Renal pelvis (tissue), 1 donor: ENCODE measurements at regions not wholly inside any gene's neighbourhood (a gene's known extent, or its start where the extent isn't known, plus 50 kb on each side); places are given as distances from the start of the nearest gene placed in this dataset.
A peak's percentile ranks its signal among the peaks of the same experiment; 100 is the strongest.

Experiments used
- DNase-seq: peaks from one replicate; pipeline ENCODE4 v3.0.0-alpha.2; 2013

DNA sequence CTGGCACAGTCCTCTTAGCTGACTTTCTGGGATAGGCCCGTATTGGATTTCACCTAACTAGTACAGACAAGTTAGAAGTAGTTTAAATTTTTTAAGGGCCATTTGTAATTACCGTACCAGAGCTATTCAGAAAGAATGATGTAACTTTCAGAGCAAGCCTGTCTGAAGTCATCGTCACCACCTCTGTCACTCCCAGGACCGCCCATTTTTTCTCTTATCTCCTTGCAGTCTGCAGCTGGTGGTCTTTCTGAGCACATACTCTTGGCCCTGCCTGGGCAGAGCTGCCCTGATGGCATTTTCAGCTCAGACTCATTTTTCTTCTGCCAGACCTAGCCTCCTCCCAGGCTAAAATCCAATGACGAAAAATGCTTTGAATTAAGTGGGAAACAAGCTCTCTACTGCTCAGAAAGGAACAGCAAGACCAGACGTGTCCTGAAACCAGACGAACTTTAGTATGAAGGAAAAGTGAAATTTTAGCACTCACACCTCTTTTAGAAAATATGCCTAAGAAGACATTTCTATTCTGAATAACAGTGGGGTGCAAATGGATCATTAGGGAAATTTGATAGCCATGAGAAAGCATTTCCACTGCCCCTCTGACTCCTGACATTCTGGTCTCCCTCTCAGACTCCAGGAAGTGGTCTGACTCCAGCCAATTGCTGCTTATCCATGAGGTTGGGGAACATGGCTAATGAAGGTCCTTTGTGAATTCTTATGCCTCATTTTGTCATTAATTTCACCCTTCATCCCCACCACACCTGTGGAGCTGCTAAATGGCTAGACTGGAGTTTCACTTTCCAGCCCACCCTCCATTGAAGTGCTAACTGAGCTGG, 162.4 kb upstream of the GYPA start:
- DNase-seq: no peak

DNA sequence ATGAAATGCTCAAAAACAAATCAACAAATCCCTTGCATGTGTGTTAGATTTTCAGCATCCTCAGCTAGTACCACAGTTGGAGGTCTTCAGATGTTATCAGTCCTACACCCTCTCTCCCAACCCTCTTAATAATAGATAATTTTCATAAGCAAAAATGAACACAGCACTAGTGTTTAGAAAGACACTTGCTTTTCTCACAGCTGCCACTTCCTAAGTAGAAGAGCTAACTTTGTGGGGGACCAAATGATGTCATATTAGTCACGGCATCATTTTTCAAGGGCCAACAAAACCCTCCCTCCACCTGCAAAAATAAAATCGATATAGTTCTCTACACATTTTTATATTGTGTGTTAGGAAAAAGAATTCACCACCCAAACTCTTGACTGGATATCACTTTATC, 163.5 kb upstream of the GYPA start:
- DNase-seq: no peak

DNA sequence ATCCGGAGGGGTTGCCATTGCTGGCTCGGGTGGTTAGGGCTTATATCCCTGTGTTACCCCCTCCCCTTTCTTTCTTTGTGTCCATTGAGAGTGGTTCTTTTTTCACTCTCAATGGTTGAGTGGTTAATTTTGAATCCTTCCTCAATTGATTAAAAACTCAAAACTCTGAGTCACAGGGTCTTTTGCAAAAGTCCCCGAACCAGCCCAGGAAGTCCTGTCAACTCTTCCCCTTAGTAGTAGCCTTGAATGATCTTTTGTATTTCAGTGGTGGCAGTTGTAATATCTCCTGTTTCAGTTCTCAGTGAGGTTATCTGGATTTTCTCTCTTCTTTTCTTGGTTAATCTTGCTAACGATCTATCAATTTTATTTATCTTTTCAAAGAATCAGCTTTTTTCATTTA, 170.0 kb upstream of the GYPA start:
- no peak for DNase-seq

DNA sequence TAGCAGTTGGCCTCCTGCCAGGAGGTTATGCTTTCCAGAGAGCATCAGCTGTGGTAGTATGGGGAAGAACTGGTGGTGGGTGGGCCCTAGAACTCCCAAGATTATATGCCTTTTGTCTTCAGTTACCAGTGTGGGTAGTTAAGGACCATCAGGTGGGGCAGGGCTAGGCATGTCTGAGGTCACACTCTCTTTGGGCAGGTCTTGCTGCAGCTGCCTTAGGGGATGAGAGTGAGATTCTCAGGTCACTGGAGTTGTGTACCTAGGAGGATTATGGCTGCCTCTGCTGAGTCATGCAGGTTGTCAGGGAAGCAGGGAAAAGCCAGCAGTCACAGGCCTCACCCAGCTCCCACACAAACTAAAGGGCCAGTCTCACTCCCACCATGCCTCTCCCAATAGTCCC, 172.9 kb upstream of the GYPA start:
- DNase-seq: no peak

DNA sequence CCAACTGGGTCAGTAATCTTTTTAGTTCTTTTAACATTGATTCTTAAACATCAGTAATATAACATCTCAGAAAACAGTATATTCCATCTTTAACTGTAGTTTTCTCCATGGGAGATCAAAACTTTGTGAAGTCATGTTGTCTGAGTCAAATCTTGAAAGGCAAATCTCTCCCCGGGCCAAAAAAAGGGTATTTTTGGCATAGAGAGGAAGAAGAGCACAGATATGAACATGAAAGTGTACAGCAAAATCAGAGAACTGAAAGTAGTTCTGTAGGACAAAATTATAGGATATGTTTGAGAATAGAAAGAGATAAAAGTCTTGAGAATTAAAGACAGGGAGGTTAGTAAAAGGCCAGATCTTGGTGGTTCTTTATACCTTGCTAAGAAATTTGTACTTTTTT, 176.4 kb upstream of the GYPA start:
- no peak for DNase-seq

DNA sequence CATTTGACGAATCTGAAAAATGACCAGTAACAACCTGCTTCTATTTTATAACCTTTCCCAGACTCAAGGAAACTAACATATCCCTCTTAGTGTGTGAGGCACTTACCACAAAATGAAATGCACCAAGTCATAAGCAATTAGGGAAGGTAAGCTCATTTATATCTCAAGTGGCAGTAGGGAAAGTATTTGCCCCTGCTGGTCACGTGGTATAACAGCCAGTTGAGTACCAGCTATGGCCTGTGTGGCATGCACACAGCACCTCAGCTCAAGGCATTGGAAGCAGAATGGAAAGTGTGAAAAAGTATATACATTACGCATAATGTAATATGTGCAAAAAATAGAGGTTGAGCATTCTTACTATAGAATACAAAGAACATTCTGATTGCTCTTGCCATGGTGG, 178.3 kb upstream of the GYPA start:
- DNase-seq: no peak

DNA sequence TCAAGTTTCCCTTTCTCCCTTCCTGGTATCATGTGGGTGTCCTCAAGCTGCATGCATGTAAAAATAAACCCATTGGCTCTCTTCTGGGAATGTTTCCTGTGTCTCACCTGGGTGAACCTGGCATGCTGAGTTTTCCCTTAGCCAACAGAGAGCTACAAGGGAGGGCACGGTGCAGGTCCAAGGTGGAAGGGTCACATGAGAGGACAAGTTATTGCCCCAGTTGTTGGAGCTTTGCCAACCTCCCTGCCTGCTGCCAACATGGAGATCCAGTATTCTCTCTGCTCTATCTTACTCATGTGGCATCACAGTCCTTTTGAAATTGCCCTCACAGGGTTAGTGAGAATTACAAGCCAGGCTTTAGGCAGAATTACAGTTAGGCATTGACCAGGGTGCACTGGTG, 196.1 kb upstream of the GYPA start:
- DNase-seq: no peak

DNA sequence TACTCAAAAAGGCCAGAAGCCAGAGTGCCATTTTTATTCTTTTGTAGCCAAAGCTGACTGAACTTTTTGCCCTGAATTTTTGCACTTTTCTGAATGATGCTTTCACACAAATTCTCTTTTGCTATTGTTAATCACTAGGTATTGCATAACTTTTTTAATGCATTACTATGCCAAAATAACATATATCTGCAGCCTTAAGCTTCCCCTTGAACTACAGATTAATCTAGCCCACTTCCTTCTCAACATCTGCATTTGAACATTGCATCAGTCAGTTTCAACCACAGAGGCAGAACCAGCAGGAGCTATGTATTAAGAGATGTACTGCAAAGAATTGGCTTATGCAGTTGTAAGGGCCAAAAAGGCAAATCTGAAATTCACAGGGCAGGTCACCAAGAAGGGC, 197.6 kb upstream of the GYPA start:
- no peak for DNase-seq

DNA sequence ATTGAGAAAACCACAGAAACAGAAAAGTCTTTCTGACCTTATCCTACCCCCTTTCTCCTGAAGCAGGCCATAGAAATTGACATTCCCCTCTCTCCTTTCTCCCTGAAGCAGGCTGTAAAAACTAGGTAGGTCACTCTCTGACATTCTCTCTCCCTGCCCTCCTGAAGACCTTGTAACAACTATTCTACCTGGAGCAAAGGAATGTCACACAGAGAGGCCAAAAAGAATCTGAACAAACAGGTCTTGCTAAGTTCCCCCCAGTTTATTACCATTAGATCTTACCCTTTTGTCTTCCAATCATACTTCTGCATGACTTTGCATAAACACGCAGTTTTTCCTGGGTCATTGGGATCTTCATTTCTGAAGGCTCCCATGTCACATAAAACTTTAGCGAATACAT, 198.3 kb upstream of the GYPA start:
- DNase-seq: peak; percentile 14

DNA sequence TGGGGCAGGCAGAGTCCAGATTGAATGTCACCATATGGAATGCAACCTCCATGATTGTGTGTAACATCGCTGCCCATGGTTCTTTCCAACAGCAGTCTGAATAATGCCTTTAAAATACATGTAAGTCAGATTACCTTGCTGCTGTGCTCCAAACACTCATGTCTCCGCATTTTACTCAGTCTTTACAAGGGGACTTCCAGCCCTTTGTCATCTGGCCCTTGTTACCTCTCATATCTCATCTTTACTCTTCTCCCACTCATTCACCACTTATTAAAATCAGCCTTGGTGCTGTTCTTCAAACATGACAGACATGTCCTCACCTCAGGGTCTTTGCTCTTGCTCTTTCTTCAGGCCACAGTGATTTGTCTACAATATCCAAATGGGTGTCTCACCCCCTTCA, 200.4 kb upstream of the GYPA start:
- DNase-seq: no peak

DNA sequence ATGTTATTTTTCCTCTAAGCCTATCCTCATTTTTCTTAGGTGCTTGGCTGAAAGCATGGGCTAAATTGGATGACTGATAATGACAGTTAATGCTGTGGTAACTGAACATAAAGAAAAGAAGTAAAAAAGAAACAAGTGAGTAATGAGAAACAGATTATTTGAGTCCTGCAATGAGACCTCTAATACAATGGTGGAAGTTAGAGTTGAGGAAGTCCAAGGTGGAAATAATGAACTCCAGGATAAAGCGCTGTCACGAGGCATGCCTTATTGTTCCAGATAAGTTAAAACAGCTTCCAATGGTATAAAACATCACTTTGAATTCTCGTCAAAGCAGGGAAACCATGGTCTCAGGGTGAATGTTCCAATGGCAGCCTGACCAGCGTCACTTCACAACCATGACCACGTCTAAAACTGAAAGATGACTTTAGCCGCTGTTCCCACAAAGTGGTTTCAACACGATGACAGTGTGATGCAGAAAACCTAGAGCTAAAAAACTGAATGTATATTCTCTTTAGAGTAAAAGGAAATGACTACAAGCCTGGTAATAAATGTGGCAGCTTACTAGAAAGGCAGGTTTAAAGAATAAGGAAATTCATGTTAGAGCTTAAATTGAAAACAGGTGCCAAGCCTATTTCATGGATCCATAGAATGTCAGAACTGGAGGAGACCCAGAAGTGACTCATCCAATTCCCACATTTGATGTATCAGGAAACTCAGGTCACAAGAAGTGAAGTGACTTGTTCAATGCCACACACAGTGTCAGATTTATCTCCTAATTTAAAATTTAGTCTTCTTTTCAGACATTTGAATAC, 202.6 kb upstream of the GYPA start:
- DNase-seq: no peak

DNA sequence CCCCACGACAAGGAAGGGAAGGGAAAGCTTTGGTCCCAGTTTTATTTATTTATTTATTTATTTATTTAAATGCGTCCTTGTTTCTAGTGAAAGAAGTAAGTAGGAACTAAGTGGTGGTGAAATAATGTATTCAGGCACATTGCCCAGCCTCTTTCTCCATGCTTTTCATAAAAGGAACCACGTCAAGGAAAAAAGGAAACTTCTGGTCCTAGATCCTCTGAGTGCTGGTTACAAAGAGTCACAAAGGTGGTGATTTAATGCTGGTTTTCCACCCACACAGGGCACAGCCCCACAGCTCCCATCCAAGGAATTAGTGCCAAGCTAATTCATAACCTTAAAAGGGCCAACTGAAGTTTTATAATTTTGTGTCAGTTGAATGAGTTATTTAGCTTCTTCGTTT, 206.6 kb upstream of the GYPA start:
- no peak for DNase-seq

DNA sequence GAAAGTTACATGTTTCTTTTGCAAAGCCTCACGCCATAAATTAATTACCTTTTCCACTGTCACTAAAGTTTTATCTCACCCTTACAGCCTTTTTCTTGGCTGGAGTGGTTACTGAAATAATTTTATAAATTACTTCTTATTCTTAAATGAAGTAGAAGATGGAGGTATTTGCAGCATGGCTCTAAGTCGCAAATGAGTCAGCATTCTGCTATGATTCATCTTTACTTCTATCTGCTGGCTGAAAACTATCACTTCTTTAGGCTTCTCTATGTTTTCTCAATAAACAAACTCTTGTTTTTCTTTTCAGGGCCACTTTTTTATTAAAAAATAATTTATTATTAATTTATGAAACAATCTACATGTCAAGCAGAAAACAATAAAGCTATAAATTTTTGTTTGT, 210.2 kb upstream of the GYPA start:
- no peak for DNase-seq

DNA sequence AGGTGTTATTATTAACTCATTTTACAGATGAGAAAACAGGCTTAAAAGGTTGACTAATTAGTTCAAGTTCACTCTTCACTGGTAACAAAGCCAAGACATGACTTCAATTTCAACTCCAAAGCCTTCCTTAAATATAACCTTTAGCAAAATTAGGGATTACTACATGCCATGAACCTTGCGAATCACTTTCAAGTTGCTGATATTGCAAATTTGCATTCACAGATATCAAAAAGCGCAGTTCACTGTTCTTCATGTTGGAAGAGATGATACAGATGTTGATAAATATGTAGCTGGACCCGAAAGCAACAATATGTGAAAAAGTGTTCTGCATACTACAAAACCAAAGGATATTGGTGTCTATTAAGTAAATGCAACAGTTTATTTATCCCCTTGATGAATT, 210.8 kb upstream of the GYPA start:
- DNase-seq: no peak

DNA sequence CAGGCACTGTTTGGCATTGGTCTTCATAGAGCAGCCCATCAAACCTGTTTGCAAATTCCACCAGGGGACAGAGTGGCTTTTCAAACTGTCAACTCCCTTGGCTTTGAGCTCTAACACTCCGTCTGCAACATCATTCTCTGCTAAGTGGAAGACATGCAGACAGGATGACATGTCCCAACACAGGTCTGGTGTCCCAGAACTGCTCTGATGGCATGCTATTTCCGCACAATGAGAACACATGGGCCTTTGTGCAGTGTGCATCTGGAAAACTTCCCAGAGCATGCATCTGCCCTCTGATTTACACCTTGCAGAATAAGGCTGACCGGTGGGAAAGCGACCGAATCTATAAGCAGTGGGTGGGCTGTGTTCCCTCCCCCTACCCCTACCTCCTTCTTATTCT, 212.8 kb upstream of the GYPA start:
- no peak for DNase-seq

DNA sequence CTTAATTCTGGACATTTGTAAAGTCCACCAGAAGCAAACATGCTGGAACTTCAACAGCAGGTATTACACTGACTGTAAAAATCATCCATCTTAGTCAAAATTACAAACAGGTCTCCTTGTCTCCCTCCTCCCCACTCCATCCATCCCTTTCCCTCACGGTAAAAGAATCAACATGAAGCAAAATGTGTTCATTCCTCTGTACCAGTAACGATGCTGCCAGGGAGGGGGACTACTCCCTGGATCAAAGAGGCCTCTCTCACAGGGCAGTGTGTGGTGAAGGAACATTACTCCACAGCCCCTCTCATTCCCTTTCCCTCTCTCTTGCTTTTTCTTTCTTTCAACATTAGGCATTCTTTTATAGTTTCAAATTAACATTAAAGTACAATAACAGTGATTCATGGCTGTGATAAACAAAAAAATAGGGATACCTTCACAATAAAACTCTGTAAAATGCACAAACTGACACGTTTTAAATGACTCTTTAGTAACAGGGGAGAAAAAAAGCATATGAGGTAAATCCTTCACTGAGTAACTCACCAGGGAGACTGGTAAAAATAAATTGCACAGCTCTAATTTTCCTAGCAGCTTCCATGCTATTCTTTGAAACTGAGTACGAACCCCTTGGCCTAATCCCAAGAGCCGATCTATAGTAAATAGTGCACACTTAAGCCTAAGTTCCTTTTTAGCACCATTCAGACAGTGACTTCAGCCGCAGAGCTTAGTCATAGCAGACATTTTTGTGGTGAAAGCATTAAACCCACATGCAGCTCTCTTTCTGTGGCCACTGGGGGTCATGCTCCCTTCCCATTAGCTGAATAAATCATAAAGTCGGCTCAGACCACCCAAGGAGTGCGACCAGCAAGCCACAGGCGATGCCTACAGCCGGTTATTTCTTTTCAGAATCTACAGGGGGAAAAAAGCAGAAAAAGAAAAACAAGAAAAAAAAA, 215.6 kb upstream of the GYPA start:
- DNase-seq: peak; percentile 75

DNA sequence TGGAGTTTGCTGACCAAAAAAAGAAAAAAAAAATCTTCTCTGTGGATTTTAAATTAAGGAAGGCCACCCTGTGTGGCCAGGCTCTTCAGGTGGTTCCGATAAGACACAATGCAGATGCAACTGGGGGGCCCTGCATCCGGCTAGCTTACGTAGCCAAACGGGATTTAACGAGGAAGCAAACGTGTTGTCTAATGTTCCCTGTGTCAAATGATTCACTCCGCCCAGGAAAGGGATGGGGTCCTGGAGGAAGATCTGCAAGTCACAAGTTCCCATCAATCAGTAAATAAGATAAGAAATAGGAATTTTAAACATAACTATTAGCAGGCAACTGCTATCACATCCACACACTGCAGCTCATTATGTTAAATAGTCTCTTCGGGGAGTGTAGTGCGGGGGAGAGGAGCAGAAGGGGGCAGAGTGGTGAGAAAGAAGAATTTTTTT, 216.4 kb upstream of the GYPA start:
- DNase-seq: no peak

DNA sequence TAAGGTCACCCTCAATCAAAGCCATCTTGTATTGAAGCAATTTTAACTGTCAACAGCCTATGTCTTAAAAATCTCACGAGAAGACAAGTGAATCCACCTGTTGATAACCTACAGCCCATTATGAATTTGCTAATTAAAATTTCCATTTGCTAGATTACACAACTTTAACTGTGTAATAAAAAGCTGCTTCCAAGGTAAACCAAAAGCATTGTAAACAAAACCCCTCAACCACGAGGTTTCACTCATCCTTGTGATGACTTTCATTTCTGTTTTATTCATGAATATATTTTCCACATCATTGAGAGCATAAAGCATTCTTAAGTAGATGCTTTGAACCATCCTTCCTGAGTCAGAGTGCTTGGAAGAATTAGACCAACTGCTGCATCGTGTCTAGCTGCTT, 217.5 kb upstream of the GYPA start:
- DNase-seq: no peak

DNA sequence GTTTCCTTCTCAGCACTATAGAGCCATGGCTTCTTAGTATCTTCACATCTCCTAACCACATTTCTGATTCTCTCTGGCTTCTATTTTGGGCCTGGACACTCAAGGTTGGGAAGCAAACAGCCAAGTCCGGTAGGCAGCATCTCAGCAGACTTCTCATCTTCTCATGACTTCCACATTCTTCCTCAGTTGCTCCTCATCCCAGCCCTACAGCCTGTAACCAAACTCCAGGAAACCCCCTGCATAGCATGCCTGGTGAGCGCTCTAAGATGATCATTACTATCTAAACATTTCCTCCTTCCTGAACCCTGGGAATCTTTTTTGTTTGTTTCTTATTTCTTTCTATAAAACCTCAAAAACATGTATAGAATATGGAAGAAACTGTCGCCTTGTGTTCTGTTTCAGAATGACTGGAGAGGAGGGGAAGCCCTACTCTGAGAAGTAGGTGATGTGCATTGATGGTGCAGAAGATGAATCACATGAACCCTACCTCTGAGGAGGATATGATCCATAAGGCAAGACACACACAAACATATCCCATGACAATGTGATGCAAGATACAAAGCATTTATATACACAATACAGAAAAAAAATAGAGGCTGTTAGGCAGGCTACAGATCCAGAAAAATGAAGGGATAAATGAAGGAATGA, 219.8 kb upstream of the GYPA start:
- DNase-seq: no peak

DNA sequence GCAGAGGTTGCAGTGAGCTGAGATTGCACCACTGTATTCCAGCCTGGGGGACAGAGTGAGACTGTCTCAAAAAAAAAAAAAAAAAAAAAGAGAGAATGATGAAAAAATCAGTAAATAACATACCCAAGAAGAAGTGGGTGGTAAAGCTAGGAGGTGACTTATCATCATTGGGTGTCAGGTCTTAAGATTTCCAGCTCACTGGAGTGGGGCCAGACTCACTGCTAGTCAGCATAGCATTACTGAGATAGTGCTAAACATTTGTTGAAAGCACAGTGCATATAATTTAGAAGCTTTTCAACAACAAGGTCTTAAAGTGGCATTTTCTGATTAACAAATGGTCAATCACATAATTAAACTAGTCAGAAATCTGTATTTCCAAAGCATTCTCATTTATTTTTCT, 221.8 kb upstream of the GYPA start:
- no peak for DNase-seq

DNA sequence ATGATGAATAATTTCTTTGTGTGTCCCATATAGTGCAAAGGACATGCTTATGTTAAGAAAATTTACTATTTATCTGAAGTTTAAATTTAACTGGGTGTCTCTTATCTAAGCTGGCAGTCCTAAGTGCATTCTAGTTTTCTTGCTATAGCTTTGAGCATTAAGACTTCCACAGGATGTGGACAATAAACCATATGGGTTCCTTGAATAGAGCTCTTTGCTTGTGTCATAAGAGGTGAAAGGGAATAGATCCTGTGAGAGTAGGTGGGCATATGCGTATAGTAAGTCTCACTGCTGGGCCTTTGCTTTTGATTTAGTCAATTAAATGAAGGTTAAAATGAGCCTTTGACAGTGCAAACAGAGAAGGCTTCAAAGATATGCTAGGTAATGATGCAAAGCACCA, 223.4 kb upstream of the GYPA start:
- DNase-seq: no peak

DNA sequence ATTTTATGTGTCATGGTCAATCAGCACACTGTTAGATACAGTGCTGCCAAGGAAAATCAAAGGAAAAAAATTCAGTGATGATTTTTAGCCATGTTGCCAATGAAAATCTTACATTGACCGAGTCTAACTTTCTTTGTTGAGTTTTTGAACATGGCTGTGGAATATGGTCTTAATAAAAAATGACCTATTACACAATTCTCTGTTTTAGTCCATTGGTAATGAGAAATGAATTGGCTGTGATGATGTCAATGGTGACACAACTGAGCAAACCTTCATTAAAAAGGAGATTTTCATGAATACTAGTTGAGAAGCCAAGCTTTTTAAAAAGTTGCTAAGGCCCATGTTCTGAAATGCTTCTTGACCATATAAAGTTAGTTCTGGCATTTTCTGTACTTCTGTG, 225.9 kb upstream of the GYPA start:
- DNase-seq: no peak
